Body of pancreas (tissue), 4 donors: ENCODE measurements at regions not wholly inside any gene's neighbourhood (a gene's known extent, or its start where the extent isn't known, plus 50 kb on each side); places are given as distances from the start of the nearest gene placed in this dataset.

Source experiments
- POLR2A ChIP-seq, 3 donors: fragments of 450-650 bp; IDR thresholded peaks; one replicate each; pipeline ENCODE4 v1.6.1; 2016; ENCODE audit warnings: antibody characterized with exemption in 3 of 3, mild to moderate bottlenecking in 2 of 3
- TF ChIP-seq, protein P1 (sequence below), 7 experiments: fragments of 450-650 bp in 4 of 7; fragments of 200-600 bp in 3 of 7; sonication (generic) in 3 of 7; IDR thresholded peaks; one replicate each; pipeline ENCODE4 v1.5.1; 2016 to 2019; ENCODE audit warnings: antibody characterized with exemption in 7 of 7

DNA sequence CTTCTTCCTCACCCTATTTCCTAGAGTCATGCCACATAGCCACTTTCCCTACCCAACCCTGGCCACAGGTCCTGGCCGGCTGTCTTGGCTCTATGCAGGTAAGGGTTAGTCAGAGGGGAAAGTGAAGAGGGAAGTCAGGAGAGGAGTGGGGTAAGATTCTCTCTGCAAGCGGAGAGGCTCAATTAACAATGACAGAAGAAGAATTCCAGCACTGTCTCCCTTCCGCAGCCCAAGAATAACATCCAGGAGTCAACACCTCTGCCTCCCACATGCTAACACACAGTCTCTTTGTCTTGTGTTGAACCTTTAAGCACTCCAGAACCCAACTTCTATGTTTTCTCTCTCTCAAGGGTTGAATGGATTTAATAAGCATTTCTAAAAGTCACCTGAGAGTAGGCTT lies 235.1 kb upstream of the ANKRD55 start:
- no peak for TF ChIP-seq POLR2A (IDR thresholded peaks at IDR 0.05)
- TF ChIP-seq, protein P1, sequence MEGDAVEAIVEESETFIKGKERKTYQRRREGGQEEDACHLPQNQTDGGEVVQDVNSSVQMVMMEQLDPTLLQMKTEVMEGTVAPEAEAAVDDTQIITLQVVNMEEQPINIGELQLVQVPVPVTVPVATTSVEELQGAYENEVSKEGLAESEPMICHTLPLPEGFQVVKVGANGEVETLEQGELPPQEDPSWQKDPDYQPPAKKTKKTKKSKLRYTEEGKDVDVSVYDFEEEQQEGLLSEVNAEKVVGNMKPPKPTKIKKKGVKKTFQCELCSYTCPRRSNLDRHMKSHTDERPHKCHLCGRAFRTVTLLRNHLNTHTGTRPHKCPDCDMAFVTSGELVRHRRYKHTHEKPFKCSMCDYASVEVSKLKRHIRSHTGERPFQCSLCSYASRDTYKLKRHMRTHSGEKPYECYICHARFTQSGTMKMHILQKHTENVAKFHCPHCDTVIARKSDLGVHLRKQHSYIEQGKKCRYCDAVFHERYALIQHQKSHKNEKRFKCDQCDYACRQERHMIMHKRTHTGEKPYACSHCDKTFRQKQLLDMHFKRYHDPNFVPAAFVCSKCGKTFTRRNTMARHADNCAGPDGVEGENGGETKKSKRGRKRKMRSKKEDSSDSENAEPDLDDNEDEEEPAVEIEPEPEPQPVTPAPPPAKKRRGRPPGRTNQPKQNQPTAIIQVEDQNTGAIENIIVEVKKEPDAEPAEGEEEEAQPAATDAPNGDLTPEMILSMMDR (IDR thresholded peaks at IDR 0.05) = no peak
